Astrocyte (in vitro differentiated cells and primary cell): ENCODE measurements at regions not wholly inside any gene's neighbourhood (a gene's known extent, or its start where the extent isn't known, plus 50 kb on each side); places are given as distances from the start of the nearest gene placed in this dataset.

Experiments
- DNase-seq: peaks from one replicate; pipeline ENCODE4 v3.0.0-alpha.2; 2010; ENCODE audit warnings: low read depth
- FAIRE-seq: peaks from 2 replicates; lab custom pipeline; 2011; peaks lifted over from hg19 to GRCh38; lab: Jason Lieb, UNC
- H2AFZ ChIP-seq: 2 replicates; pipeline ENCODE4 v1.6.0; 2012; ENCODE audit warnings: low read depth, low read length, inconsistent platforms
- H3K27ac ChIP-seq: 2 replicates; pipeline ENCODE4 v1.5.1; 2011; ENCODE audit warnings: low read depth, low read length, inconsistent platforms
- H3K27me3 ChIP-seq: 2 replicates; pipeline ENCODE4 v1.6.0; 2011; ENCODE audit warnings: low read length, inconsistent platforms; ENCODE audit not compliant: insufficient read depth
- H3K36me3 ChIP-seq: 2 replicates; pipeline ENCODE4 v1.5.1; 2011; ENCODE audit warnings: low read length, inconsistent platforms; ENCODE audit not compliant: insufficient read depth
- H3K4me1 ChIP-seq: 2 replicates; pipeline ENCODE4 v1.5.1; 2011; ENCODE audit warnings: low read length, inconsistent platforms; ENCODE audit not compliant: insufficient read depth
- H3K4me2 ChIP-seq: 2 replicates; pipeline ENCODE4 v1.6.0; 2012; ENCODE audit warnings: low read length, inconsistent platforms
- H3K4me3 ChIP-seq: 2 replicates; pipeline ENCODE4 v1.5.1; 2011; ENCODE audit warnings: low read depth, mild to moderate bottlenecking, low read length, inconsistent platforms; ENCODE audit not compliant: insufficient read depth
- H3K79me2 ChIP-seq: 2 replicates; pipeline ENCODE4 v1.6.0; 2012; ENCODE audit warnings: mild to moderate bottlenecking, low read length, inconsistent platforms; ENCODE audit not compliant: insufficient read depth
- H3K9ac ChIP-seq: 2 replicates; pipeline ENCODE4 v1.6.0; 2012; ENCODE audit warnings: mild to moderate bottlenecking, low read length, inconsistent platforms
- H3K9me3 ChIP-seq: 2 replicates; pipeline ENCODE4 v1.5.1; 2012; ENCODE audit warnings: low read depth, mild to moderate bottlenecking, low read length, inconsistent platforms; ENCODE audit not compliant: insufficient read depth
- H4K20me1 ChIP-seq: 2 replicates; pipeline ENCODE4 v1.6.0; 2012; ENCODE audit warnings: low read length, inconsistent platforms; ENCODE audit not compliant: insufficient read depth
- H3K27ac Mint-ChIP-seq: one replicate; pipeline ENCODE4 v1.8.0; 2021; ENCODE audit warnings: mild to moderate bottlenecking, mixed read lengths; ENCODE audit not compliant: unreplicated experiment
- H3K27me3 Mint-ChIP-seq: one replicate; pipeline ENCODE4 v1.8.0; 2021; ENCODE audit warnings: low read depth, mixed read lengths; ENCODE audit not compliant: unreplicated experiment
- H3K36me3 Mint-ChIP-seq: one replicate; pipeline ENCODE4 v1.8.0; 2021; ENCODE audit warnings: low read depth, mixed read lengths; ENCODE audit not compliant: unreplicated experiment
- H3K4me1 Mint-ChIP-seq: one replicate; pipeline ENCODE4 v1.8.0; 2021; ENCODE audit warnings: low read depth, mixed read lengths; ENCODE audit not compliant: unreplicated experiment
- H3K4me3 Mint-ChIP-seq: one replicate; pipeline ENCODE4 v1.8.0; 2021; ENCODE audit warnings: mild to moderate bottlenecking, moderate library complexity, mixed read lengths; ENCODE audit not compliant: unreplicated experiment
- H3K9me3 Mint-ChIP-seq: one replicate; pipeline ENCODE4 v1.8.0; 2021; ENCODE audit warnings: mild to moderate bottlenecking, mixed read lengths; ENCODE audit not compliant: unreplicated experiment
- EZH2 ChIP-seq: IDR thresholded peaks from 2 replicates; pipeline ENCODE4 v1.6.1; 2012; ENCODE audit warnings: mild to moderate bottlenecking, low read length, inconsistent platforms; ENCODE audit not compliant: insufficient read depth
- TF ChIP-seq, protein P1 (sequence below): IDR thresholded peaks from 2 replicates; pipeline ENCODE4 v1.5.1; 2011; ENCODE audit warnings: low read depth, mild to moderate bottlenecking, inconsistent platforms, low read length, moderate library complexity; ENCODE audit not compliant: insufficient read depth

- H3K9ac ChIP-seq, result peak overlapping the region; percentile 11
- no peaks in the 10 kb centered on the region for H3K79me2 ChIP-seq
- H3K36me3 Mint-ChIP-seq, result no peaks in the 10 kb centered on the region
- FAIRE-seq (no peak), DNase-seq (peak; percentile 79)
- H3K27me3 ChIP-seq, result no peaks in the 10 kb centered on the region
- no peak overlapping the region for H3K4me3 ChIP-seq
- H2AFZ ChIP-seq, result no peak overlapping the region
- H3K4me1 ChIP-seq, result no peaks in the 10 kb centered on the region
- H3K27ac ChIP-seq, result peak overlapping the region; percentile 39
- peaks cover 2% of the 10 kb centered on the region for H3K9me3 ChIP-seq
- no peak overlapping the region for H3K4me2 ChIP-seq
- H3K27me3 Mint-ChIP-seq, result no peaks in the 10 kb centered on the region
- H3K9me3 Mint-ChIP-seq, result no peaks in the 10 kb centered on the region
- no peak overlapping the region for H3K4me3 Mint-ChIP-seq
- peaks cover 18% of the 10 kb centered on the region for H3K4me1 Mint-ChIP-seq
- peak overlapping the region; percentile 73 for H3K27ac Mint-ChIP-seq
- TF ChIP-seq, protein P1, sequence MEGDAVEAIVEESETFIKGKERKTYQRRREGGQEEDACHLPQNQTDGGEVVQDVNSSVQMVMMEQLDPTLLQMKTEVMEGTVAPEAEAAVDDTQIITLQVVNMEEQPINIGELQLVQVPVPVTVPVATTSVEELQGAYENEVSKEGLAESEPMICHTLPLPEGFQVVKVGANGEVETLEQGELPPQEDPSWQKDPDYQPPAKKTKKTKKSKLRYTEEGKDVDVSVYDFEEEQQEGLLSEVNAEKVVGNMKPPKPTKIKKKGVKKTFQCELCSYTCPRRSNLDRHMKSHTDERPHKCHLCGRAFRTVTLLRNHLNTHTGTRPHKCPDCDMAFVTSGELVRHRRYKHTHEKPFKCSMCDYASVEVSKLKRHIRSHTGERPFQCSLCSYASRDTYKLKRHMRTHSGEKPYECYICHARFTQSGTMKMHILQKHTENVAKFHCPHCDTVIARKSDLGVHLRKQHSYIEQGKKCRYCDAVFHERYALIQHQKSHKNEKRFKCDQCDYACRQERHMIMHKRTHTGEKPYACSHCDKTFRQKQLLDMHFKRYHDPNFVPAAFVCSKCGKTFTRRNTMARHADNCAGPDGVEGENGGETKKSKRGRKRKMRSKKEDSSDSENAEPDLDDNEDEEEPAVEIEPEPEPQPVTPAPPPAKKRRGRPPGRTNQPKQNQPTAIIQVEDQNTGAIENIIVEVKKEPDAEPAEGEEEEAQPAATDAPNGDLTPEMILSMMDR, result no peak
- TF ChIP-seq EZH2, result no peak
- H4K20me1 ChIP-seq, result no peaks in the 10 kb centered on the region
- H3K36me3 ChIP-seq, result no peaks in the 10 kb centered on the region
Observed at GRCh38 chr6:120198033-120198432, 848.5 kb upstream of the MAN1A1 start.

GRCh38 chr6:120186080-120186479 is 836.5 kb upstream of the MAN1A1 start:
- Histone ChIP-seq H3K36me3 (no peaks in the 10 kb centered on the region), H3K4me3 (no peak overlapping the region), H3K79me2 (no peaks in the 10 kb centered on the region), H3K27me3 (no peaks in the 10 kb centered on the region), H3K9ac (no peak overlapping the region), H3K9me3 (no peaks in the 10 kb centered on the region), H2AFZ (no peak overlapping the region), H3K4me1 (no peaks in the 10 kb centered on the region), H4K20me1 (no peaks in the 10 kb centered on the region), H3K4me2 (no peak overlapping the region), H3K27ac (no peak overlapping the region)
- Mint-ChIP-seq H3K27me3 (no peaks in the 10 kb centered on the region), H3K27ac (no peak overlapping the region), H3K4me3 (no peak overlapping the region), H3K4me1 (no peaks in the 10 kb centered on the region), H3K9me3 (no peaks in the 10 kb centered on the region), H3K36me3 (no peaks in the 10 kb centered on the region)
- no peak for DNase-seq
- no peak for FAIRE-seq
- TF ChIP-seq, protein P1, result no peak
- no peak for TF ChIP-seq EZH2

GRCh38 chr6:120173250-120173649 is 823.7 kb upstream of the MAN1A1 start:
- Mint-ChIP-seq H3K9me3 (no peaks in the 10 kb centered on the region), H3K27me3 (no peaks in the 10 kb centered on the region), H3K36me3 (no peaks in the 10 kb centered on the region), H3K4me1 (peaks cover 10% of the 10 kb centered on the region), H3K27ac (no peak overlapping the region), H3K4me3 (no peak overlapping the region)
- no peaks in the 10 kb centered on the region for H3K36me3 ChIP-seq
- H3K27ac ChIP-seq, result no peak overlapping the region
- no peak overlapping the region for H3K9ac ChIP-seq
- no peak overlapping the region for H2AFZ ChIP-seq
- FAIRE-seq (no peak), DNase-seq (no peak)
- H3K4me1 ChIP-seq, result no peaks in the 10 kb centered on the region
- TF ChIP-seq, protein P1, result no peak
- no peak for TF ChIP-seq EZH2
- no peaks in the 10 kb centered on the region for H3K27me3 ChIP-seq
- no peak overlapping the region for H3K4me2 ChIP-seq
- no peaks in the 10 kb centered on the region for H3K79me2 ChIP-seq
- H4K20me1 ChIP-seq, result no peaks in the 10 kb centered on the region
- H3K9me3 ChIP-seq, result no peaks in the 10 kb centered on the region
- H3K4me3 ChIP-seq, result no peak overlapping the region
